K562 (cell line): ENCODE measurements at regions not wholly inside any gene's neighbourhood (a gene's known extent, or its start where the extent isn't known, plus 50 kb on each side); places are given as distances from the start of the nearest gene placed in this dataset.

ENCODE experiments used
- ATAC-seq: fragments of 200-7000 bp; cut with Tn5 transposase; 3 replicates; pipeline ENCODE4 v1.9.1; 2020; ENCODE audit warnings: moderate library complexity
- BruUV-seq: library from RNA; stranded (reverse); fragments of 400-500 nt; replicated peaks from 2 replicates; lab custom pipeline; 2021; lab: Mats Ljungman, UMichigan
- CTCF ChIA-PET: fragments of 300-600 bp; formaldehyde crosslinking; extraction: SDS; loops from one replicate; lab custom pipeline; 2021; ENCODE audit warnings: low intra/inter-chr PET ratio; lab: Yijun Ruan, JAX
- POLR2A ChIA-PET: fragments of 300-600, 350-650 bp; sonication (Branson Sonifier 250); formaldehyde crosslinking; extraction: SDS; loops from one replicate; lab custom pipeline; 2021; ENCODE audit warnings: antibody characterized with exemption, inconsistent platforms; lab: Yijun Ruan, JAX
- DNase-seq, 4 experiments: peaks; one replicate each; pipeline versions ENCODE4 v3.0.0 to v3.0.0-alpha.2; 2011 to 2018; ENCODE audit warnings: low spot score in 3 of 4, mixed read lengths in 3 of 4; ENCODE audit errors: extremely low read depth in 1 of 4
- FAIRE-seq: peaks from 2 replicates; lab custom pipeline; 2011; peaks lifted over from hg19 to GRCh38; lab: Jason Lieb, UNC
- H2AFZ ChIP-seq: 2 replicates; pipeline ENCODE4 v1.6.0; 2011; ENCODE audit warnings: low read depth, low read length, control low read depth, inconsistent platforms
- H3K27ac ChIP-seq: fragments of 200-600 bp; 3 replicates; pipeline ENCODE4 v1.8.0; 2011; ENCODE audit warnings: low read depth, mild to moderate bottlenecking, control low read depth, inconsistent platforms, low read length, moderate library complexity, mixed read lengths; ENCODE audit errors: extremely low read depth
- H3K27me3 ChIP-seq, 2 experiments: fragments of 300-600 bp in 1 of 2; 2 replicates in 1 of 2; 3 replicates in 1 of 2; pipeline versions ENCODE4 v1.6.0 to v1.8.0; 2011; ENCODE audit warnings: inconsistent platforms in 2 of 2, low read length in 2 of 2, mild to moderate bottlenecking in 1 of 2, mixed read lengths in 1 of 2, moderate library complexity in 1 of 2; ENCODE audit not compliant: control insufficient read depth in 2 of 2, insufficient read depth in 2 of 2
- H3K36me3 ChIP-seq: fragments of 300-600 bp; 3 replicates; pipeline ENCODE4 v1.8.0; 2011; ENCODE audit warnings: mild to moderate bottlenecking, low read length, inconsistent platforms; ENCODE audit not compliant: control insufficient read depth, insufficient read depth
- H3K4me1 ChIP-seq, 2 experiments: fragments of 200-600 bp in 1 of 2; replicated peaks in 1 of 2; 2 replicates in 1 of 2; 3 replicates in 1 of 2; pipeline versions ENCODE4 v1.5.1 to v1.8.0; 2011; ENCODE audit warnings: inconsistent platforms in 2 of 2, low read length in 2 of 2, mild to moderate bottlenecking in 1 of 2, mixed read lengths in 1 of 2, moderate library complexity in 1 of 2; ENCODE audit not compliant: control insufficient read depth in 2 of 2, insufficient read depth in 2 of 2
- H3K4me2 ChIP-seq: 2 replicates; pipeline ENCODE4 v1.6.1; 2011; ENCODE audit warnings: low read length, control low read depth, inconsistent platforms, mixed read lengths; ENCODE audit not compliant: insufficient read depth
- H3K4me3 ChIP-seq: fragments of 200-600 bp; sonication (generic), shearing (Covaris generic); 2 replicates; pipeline ENCODE4 v1.5.1; 2016; ENCODE audit warnings: control low read depth, inconsistent platforms
- H3K79me2 ChIP-seq: fragments of 200-600 bp; 3 replicates; pipeline ENCODE4 v1.8.0; 2011; ENCODE audit warnings: low read length, inconsistent platforms; ENCODE audit not compliant: control insufficient read depth, insufficient read depth
- H3K9ac ChIP-seq, 2 experiments: 2 replicates each; pipeline versions ENCODE4 v1.6.0 to v1.6.1; 2011; ENCODE audit warnings: low read depth in 2 of 2, low read length in 2 of 2, control low read depth in 1 of 2, inconsistent platforms in 1 of 2, mild to moderate bottlenecking in 1 of 2, mixed read lengths in 1 of 2; ENCODE audit not compliant: insufficient read depth in 1 of 2
- H3K9me1 ChIP-seq: one replicate; pipeline ENCODE4 v1.6.0; 2011; ENCODE audit warnings: inconsistent platforms, mild to moderate bottlenecking, low read length, moderate library complexity; ENCODE audit not compliant: control insufficient read depth, insufficient read depth
- H3K9me3 ChIP-seq: replicated peaks from 2 replicates; pipeline ENCODE4 v1.5.1; 2011; ENCODE audit warnings: low read depth, low read length, inconsistent platforms; ENCODE audit not compliant: control insufficient read depth, insufficient read depth
- H4K20me1 ChIP-seq: replicated peaks from 2 replicates; pipeline ENCODE4 v1.6.1; 2011; ENCODE audit warnings: low read length, inconsistent platforms, mixed read lengths; ENCODE audit not compliant: control insufficient read depth, insufficient read depth
- ARID2 ChIP-seq: fragments of 450-650 bp; IDR thresholded peaks from 2 replicates; pipeline ENCODE4 v1.6.1; 2017; ENCODE audit warnings: antibody characterized with exemption, mild to moderate bottlenecking
- CEBPB ChIP-seq: fragments of 450-650 bp; IDR thresholded peaks from 2 replicates; pipeline ENCODE4 v1.6.1; 2016; ENCODE audit warnings: missing genetic modification characterization, missing compliant biosample characterization
- CTCF ChIP-seq, 3 experiments: IDR thresholded peaks in 2 of 3; conservative IDR thresholded peaks in 1 of 3; 2 replicates each; pipeline ENCODE4 v1.5.1; 2011 to 2012; ENCODE audit warnings: low read length in 3 of 3, mild to moderate bottlenecking in 3 of 3, control low read depth in 2 of 3, improper control_type of control experiment in 1 of 3, inconsistent platforms in 1 of 3, low read depth in 1 of 3, mixed read lengths in 1 of 3, moderate library complexity in 1 of 3; ENCODE audit not compliant: insufficient read depth in 2 of 3
- FOS ChIP-seq: IDR thresholded peaks from 3 replicates; pipeline ENCODE4 v1.6.1; 2011; ENCODE audit not compliant: insufficient read length; ENCODE audit errors: extremely low read depth
- RBM25 ChIP-seq: fragments of 200-400 bp; formaldehyde crosslinking; IDR thresholded peaks from 2 replicates; pipeline ENCODE4 v1.6.1; 2018; ENCODE audit warnings: low read length, low read depth, moderate library complexity; ENCODE audit not compliant: severe bottlenecking
- RFX5 ChIP-seq: IDR thresholded peaks from 2 replicates; pipeline ENCODE4 v1.6.1; 2011; ENCODE audit warnings: low read depth, mild to moderate bottlenecking, improper control_type of control experiment, low read length
- STAG1 ChIP-seq: sonication (generic); formaldehyde crosslinking; IDR thresholded peaks from 2 replicates; pipeline ENCODE4 v1.5.0; 2020; ENCODE audit warnings: missing genetic modification reagents, borderline replicate concordance
- TCF15 ChIP-seq: fragments of 250-450 bp; sonication (Bioruptor Pico); IDR thresholded peaks from 2 replicates; pipeline ENCODE4 v1.8.0; 2022; ENCODE audit warnings: moderate library complexity, mild to moderate bottlenecking, inconsistent platforms
- WGBS: fragments of 100-300 bp; shearing (Covaris generic); methylation state at CpG from one replicate; pipeline ENCODE4 v1.1.6; 2016; ENCODE audit warnings: low coverage, mixed read lengths; ENCODE audit not compliant: insufficient coverage; ENCODE audit errors: missing lambda C conversion rate; 5-methylcytosine and 5-hydroxymethylcytosine counted together
- in situ Hi-C: fragments of 300-500 bp; cut with MboI; formaldehyde crosslinking; loops from 4 replicates; pipeline ENCODE4 v1.15.0; 2018; ENCODE audit warnings: inconsistent platforms, mixed read lengths
- intact Hi-C: fragments of 100-400 bp; cut with micrococcal nuclease; formaldehyde crosslinking; loops from 2 replicates; pipeline ENCODE4 v1.14.2; 2022

- 0 out of 2 replicates have a peak, but pooled peaks have one; percentile 24 for TF ChIP-seq RFX5
- TF ChIP-seq ARID2: 0 out of 2 replicates have a peak, but pooled peaks have one; percentile 31
- TF ChIP-seq CTCF (IDR thresholded peaks at IDR 0.05 in 2 of 3, conservative IDR thresholded peaks at IDR 0.05 in 1 of 3; ENCODE audit: insufficient read depth in 2 of 3, low read depth in 1 of 3, low read length in 3 of 3): peak; percentile 64 to 84 (median 70)
- TF ChIP-seq CEBPB (tag): peak; percentile 67; the same call in 1 of the 2 replicates
- TF ChIP-seq, all 486 proteins: peak for 10
These were observed 114.0 kb upstream of the COBL start (continued) for GRCh38 chr7:51430480-51431086.

- peak in 2 of 4 experiments; percentile 18 to 29 for DNase-seq
- Histone ChIP-seq H4K20me1 (no peaks in the 10 kb centered on the region), H3K9me1 (no peaks in the 10 kb centered on the region), H3K9ac (no peak overlapping the region), H3K4me1 (no peaks in the 10 kb centered on the region), H3K9me3 (no peaks in the 10 kb centered on the region), H3K79me2 (no peaks in the 10 kb centered on the region), H3K4me2 (no peak overlapping the region), H3K36me3 (no peaks in the 10 kb centered on the region), H3K27me3 (peaks cover 0 to 9% of the 10 kb centered on the region in 2 experiments; a peak in 2 of 5 replicates), H3K27ac (no peak overlapping the region), H3K4me3 (no peak overlapping the region), H2AFZ (no peak overlapping the region)
- FAIRE-seq: peak; percentile 64
- BruUV-seq: no TSS peak
- intact Hi-C loops: loop anchor here (1.0 to 5.0 kb wide), 2 partner anchors 266 to 1336 kb away; partner anchors contain the start of gene ZPBP
- CTCF ChIA-PET: interaction anchor here (3.2 kb wide), 1 partner anchor 267 kb away, joined by 23 read pairs; no protein-coding TSS in a partner anchor
- peak; percentile 37; the same call in 1 of the 3 replicates for ATAC-seq
- POLR2A ChIA-PET: no interaction called here
- in situ Hi-C loops: no loop called here
- 0% methylated on average over 8 of the region's 8 CpGs for WGBS
- TF ChIP-seq RBM25 (no peak), CTCF (IDR thresholded peaks at IDR 0.05 in 2 of 3, conservative IDR thresholded peaks at IDR 0.05 in 1 of 3; ENCODE audit: insufficient read depth in 2 of 3, low read depth in 1 of 3, low read length in 3 of 3) (peak; percentile 54 to 71 (median 68)), STAG1 (peak; percentile 17; the same call in 1 of the 2 replicates), TCF15 (CRISPR knock-in tag) (no peak), FOS (no peak)
These were observed 111.7 kb upstream of the COBL start for GRCh38 chr7:51428217-51428887.
